IMR-90 (cell line): ENCODE measurements at regions not wholly inside any gene's neighbourhood (a gene's known extent, or its start where the extent isn't known, plus 50 kb on each side); places are given as distances from the start of the nearest gene placed in this dataset.

Experiments
- ATAC-seq: fragments of 200-7000 bp; cut with Tn5 transposase; 2 replicates; pipeline ENCODE4 v1.9.1; 2020; ENCODE audit warnings: low read depth, mild to moderate bottlenecking, moderate library complexity
- BruUV-seq: library from RNA; stranded (reverse); fragments of 400-500 nt; replicated peaks from 2 replicates; lab custom pipeline; 2021; lab: Mats Ljungman, UMichigan
- CTCF ChIA-PET: fragments of 300-600 bp; formaldehyde crosslinking; extraction: SDS; loops from one replicate; lab custom pipeline; 2021; ENCODE audit warnings: antibody characterized with exemption; lab: Yijun Ruan, JAX
- POLR2A ChIA-PET: fragments of 300-600 bp; sonication (Branson Sonifier 250); formaldehyde crosslinking; loops from one replicate; lab custom pipeline; 2022; ENCODE audit warnings: antibody characterized with exemption; ENCODE audit not compliant: unreplicated experiment; lab: Charles Lee
- DNase-seq: peaks from one replicate; pipeline ENCODE4 v3.0.0; 2013
- H2AFZ ChIP-seq: replicated peaks from 2 replicates; pipeline ENCODE3; 2013; ENCODE audit warnings: low read length, mild to moderate bottlenecking; ENCODE audit not compliant: poor library complexity
- H2AK5ac ChIP-seq: 2 replicates; pipeline ENCODE4 v1.6.1; 2013; ENCODE audit warnings: low read depth, low read length, inconsistent platforms
- H2AK9ac ChIP-seq: replicated peaks from 2 replicates; pipeline ENCODE3; 2013; ENCODE audit warnings: mild to moderate bottlenecking, low read depth, low read length, moderate library complexity; ENCODE audit not compliant: poor library complexity
- H2BK120ac ChIP-seq: 2 replicates; pipeline ENCODE4 v1.6.1; 2013; ENCODE audit warnings: low read depth, low read length, inconsistent platforms
- H2BK15ac ChIP-seq: 3 replicates; pipeline ENCODE4 v1.6.1; 2013; ENCODE audit warnings: low read depth, low read length, inconsistent platforms
- H2BK20ac ChIP-seq: 2 replicates; pipeline ENCODE4 v1.6.1; 2013; ENCODE audit warnings: low read depth, mild to moderate bottlenecking, inconsistent platforms, low read length, moderate library complexity
- H2BK5ac ChIP-seq: 2 replicates; pipeline ENCODE4 v1.6.1; 2013; ENCODE audit warnings: mild to moderate bottlenecking, low read depth, low read length, inconsistent platforms; ENCODE audit not compliant: poor library complexity, severe bottlenecking
- H3K14ac ChIP-seq: replicated peaks from 2 replicates; pipeline ENCODE4 v1.6.1; 2013; ENCODE audit warnings: low read depth, low read length, inconsistent platforms
- H3K18ac ChIP-seq: 2 replicates; pipeline ENCODE4 v1.6.1; 2013; ENCODE audit warnings: low read depth, low read length, control low read depth
- H3K23ac ChIP-seq: 2 replicates; pipeline ENCODE4 v1.6.1; 2013; ENCODE audit warnings: low read depth, low read length, inconsistent platforms
- H3K27ac ChIP-seq: 2 replicates; pipeline ENCODE4 v1.5.1; 2013; ENCODE audit warnings: mild to moderate bottlenecking, control low read depth, low read length; ENCODE audit not compliant: insufficient read depth
- H3K27me3 ChIP-seq: 2 replicates; pipeline ENCODE4 v1.6.1; 2013; ENCODE audit warnings: low read length; ENCODE audit not compliant: control insufficient read depth, insufficient read depth
- H3K36me3 ChIP-seq: 2 replicates; pipeline ENCODE4 v1.6.1; 2013; ENCODE audit warnings: low read length, mixed read lengths; ENCODE audit not compliant: control insufficient read depth, insufficient read depth
- H3K4ac ChIP-seq: 2 replicates; pipeline ENCODE4 v1.6.1; 2013; ENCODE audit warnings: low read depth, low read length, inconsistent platforms
- H3K4me1 ChIP-seq: 2 replicates; pipeline ENCODE4 v1.6.1; 2013; ENCODE audit warnings: low read length, mixed read lengths; ENCODE audit not compliant: control insufficient read depth, insufficient read depth
- H3K4me2 ChIP-seq: 2 replicates; pipeline ENCODE4 v1.6.1; 2013; ENCODE audit warnings: low read depth, mild to moderate bottlenecking, control low read depth, low read length, moderate library complexity
- H3K4me3 ChIP-seq: 2 replicates; pipeline ENCODE4 v1.5.1; 2013; ENCODE audit warnings: low read depth, mild to moderate bottlenecking, control low read depth, low read length, moderate library complexity; ENCODE audit not compliant: insufficient read depth
- H3K56ac ChIP-seq: 2 replicates; pipeline ENCODE4 v1.6.1; 2013; ENCODE audit warnings: low read length, inconsistent platforms; ENCODE audit not compliant: insufficient read depth; ENCODE audit errors: extremely low read depth
- H3K79me1 ChIP-seq, 2 experiments: 2 replicates each; pipeline ENCODE4 v1.6.1; 2013; ENCODE audit warnings: low read length in 2 of 2, inconsistent platforms in 1 of 2, low read depth in 1 of 2
- H3K9ac ChIP-seq: 2 replicates; pipeline ENCODE4 v1.6.1; 2013; ENCODE audit warnings: low read depth, low read length, control low read depth
- H3K9me1 ChIP-seq: 2 replicates; pipeline ENCODE4 v1.6.1; 2013; ENCODE audit warnings: low read length, inconsistent platforms; ENCODE audit not compliant: insufficient read depth
- H3K9me3 ChIP-seq: 2 replicates; pipeline ENCODE4 v1.6.1; 2013; ENCODE audit warnings: low read length; ENCODE audit not compliant: control insufficient read depth, insufficient read depth
- H4K20me1 ChIP-seq: 2 replicates; pipeline ENCODE4 v1.6.1; 2013; ENCODE audit warnings: low read length, inconsistent platforms; ENCODE audit not compliant: insufficient read depth
- H4K5ac ChIP-seq: 2 replicates; pipeline ENCODE4 v1.6.1; 2013; ENCODE audit warnings: mild to moderate bottlenecking, low read depth, low read length, control low read depth
- H4K8ac ChIP-seq, 2 experiments: 2 replicates each; pipeline ENCODE4 v1.6.1; 2013; ENCODE audit warnings: low read depth in 2 of 2, low read length in 2 of 2, control low read depth in 1 of 2, inconsistent platforms in 1 of 2
- H4K91ac ChIP-seq: 2 replicates; pipeline ENCODE4 v1.6.1; 2013; ENCODE audit warnings: low read depth, low read length, inconsistent platforms; ENCODE audit not compliant: insufficient read depth
- CEBPB ChIP-seq: IDR thresholded peaks from 2 replicates; pipeline ENCODE4 v1.6.1; 2012; ENCODE audit warnings: low read depth, low read length, improper control_type of control experiment
- ELK1 ChIP-seq: fragments of 150-350 bp; IDR thresholded peaks from 2 replicates; pipeline ENCODE4 v1.6.1; 2016; ENCODE audit warnings: low read depth, mild to moderate bottlenecking, low read length, moderate library complexity, borderline replicate concordance
- MXI1 ChIP-seq: IDR thresholded peaks from 2 replicates; pipeline ENCODE4 v1.6.1; 2012; ENCODE audit warnings: low read depth, mild to moderate bottlenecking, low read length, moderate library complexity, borderline replicate concordance
- WGBS, 2 experiments: methylation state at CpG; one replicate each; pipeline versions ENCODE4 v1.1.5 to v1.1.7; 2013; ENCODE audit warnings: missing lambda C conversion rate in 2 of 2; ENCODE audit not compliant: insufficient read length in 1 of 2; ENCODE audit errors: extremely low coverage in 2 of 2; 5-methylcytosine and 5-hydroxymethylcytosine counted together
- dilution Hi-C: fragments of 300-500 bp; cut with HindIII; formaldehyde crosslinking; loops from one replicate; pipeline ENCODE4 v1.14.3; 2018; ENCODE audit warnings: low sequenced_read_pairs; ENCODE audit not compliant: unreplicated experiment
- in situ Hi-C: fragments of 300-500 bp; cut with MboI; formaldehyde crosslinking; loops from 3 replicates; pipeline ENCODE4 v1.14.3; 2019; ENCODE audit warnings: low sequenced_read_pairs, inconsistent platforms, mixed read lengths
- intact Hi-C: fragments of 100-400 bp; cut with micrococcal nuclease; formaldehyde crosslinking; loops from 2 replicates; pipeline ENCODE4 v1.10.0; 2022

- Histone ChIP-seq H2AK9ac (no peak overlapping the region), H3K14ac (no peak overlapping the region), H3K18ac (no peak overlapping the region), H3K9me3 (0 out of 2 replicates have a peak, but pooled peaks cover 2% of the 10 kb centered on the region), H3K79me1 (no peaks in the 10 kb centered on the region), H3K9ac (no peak overlapping the region), H3K27me3 (no peaks in the 10 kb centered on the region), H2AFZ (no peak overlapping the region), H2BK120ac (no peak overlapping the region), H4K91ac (no peak overlapping the region), H3K4ac (no peak overlapping the region), H2BK5ac (no peak overlapping the region), H4K5ac (no peak overlapping the region), H4K20me1 (no peaks in the 10 kb centered on the region), H3K4me2 (no peak overlapping the region), H2AK5ac (no peak overlapping the region), H2BK20ac (no peak overlapping the region), H3K4me1 (no peaks in the 10 kb centered on the region), H3K27ac (no peak overlapping the region), H3K9me1 (no peaks in the 10 kb centered on the region), H3K36me3 (no peaks in the 10 kb centered on the region), H3K56ac (no peak overlapping the region), H4K8ac (no peak overlapping the region), H3K4me3 (no peak overlapping the region), H3K23ac (no peak overlapping the region), H2BK15ac (no peak overlapping the region)
- CTCF ChIA-PET, result no interaction called here
- in situ Hi-C loops, result no loop called here
- intact Hi-C loops, result no loop called here
- POLR2A ChIA-PET, result no interaction called here
- ATAC-seq (no peak), DNase-seq (no peak)
- WGBS, 2 experiments, result no CpG with 5 or more reads among the region's 1 CpG
- no TSS peak for BruUV-seq
- dilution Hi-C loops, result no loop called here
- TF ChIP-seq MXI1 (no peak), ELK1 (no peak), CEBPB (no peak)
These were observed 2529.3 kb downstream of the ARAP2 start for GRCh38 chr4:33714971-33715370.
